ENCODE measurements at regions not wholly inside any gene's neighbourhood (a gene's known extent, or its start where the extent isn't known, plus 50 kb on each side); places are given as distances from the start of the nearest gene placed in this dataset.

GRCh38 chrX:71852182-71852581, 58.5 kb upstream of the NHSL2 start (continued):
- TF ChIP-seq ZUFSP (CRISPR knock-in tag; IDR thresholded peaks at IDR 0.05; ENCODE audit: borderline replicate concordance) (no peak), YEATS4 (CRISPR knock-in tag; IDR thresholded peaks at IDR 0.05; ENCODE audit: borderline replicate concordance) (no peak), PATZ1 (CRISPR knock-in tag; IDR thresholded peaks at IDR 0.05) (no peak), GZF1 (CRISPR knock-in tag; IDR thresholded peaks at IDR 0.05) (no peak), NFYC (CRISPR knock-in tag; IDR thresholded peaks at IDR 0.05) (no peak), XRCC5 (optimal IDR thresholded peaks at IDR 0.05; ENCODE audit: low read length) (no peak), TAF15 (IDR thresholded peaks at IDR 0.05; ENCODE audit: low read depth, low read length, poor library complexity, severe bottlenecking) (no peak), HDAC2 (CRISPR knock-in tag; IDR thresholded peaks at IDR 0.05) (no peak), TP53 (CRISPR knock-in tag; conservative IDR thresholded peaks at IDR 0.05) (no peak)
- TF ChIP-seq, protein P1, sequence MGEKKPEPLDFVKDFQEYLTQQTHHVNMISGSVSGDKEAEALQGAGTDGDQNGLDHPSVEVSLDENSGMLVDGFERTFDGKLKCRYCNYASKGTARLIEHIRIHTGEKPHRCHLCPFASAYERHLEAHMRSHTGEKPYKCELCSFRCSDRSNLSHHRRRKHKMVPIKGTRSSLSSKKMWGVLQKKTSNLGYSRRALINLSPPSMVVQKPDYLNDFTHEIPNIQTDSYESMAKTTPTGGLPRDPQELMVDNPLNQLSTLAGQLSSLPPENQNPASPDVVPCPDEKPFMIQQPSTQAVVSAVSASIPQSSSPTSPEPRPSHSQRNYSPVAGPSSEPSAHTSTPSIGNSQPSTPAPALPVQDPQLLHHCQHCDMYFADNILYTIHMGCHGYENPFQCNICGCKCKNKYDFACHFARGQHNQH (CRISPR knock-in tag; IDR thresholded peaks at IDR 0.05): no peak

Measured in HepG2 (cell line).